ENCODE measurements at regions not wholly inside any gene's neighbourhood (a gene's known extent, or its start where the extent isn't known, plus 50 kb on each side); places are given as distances from the start of the nearest gene placed in this dataset.

DNA sequence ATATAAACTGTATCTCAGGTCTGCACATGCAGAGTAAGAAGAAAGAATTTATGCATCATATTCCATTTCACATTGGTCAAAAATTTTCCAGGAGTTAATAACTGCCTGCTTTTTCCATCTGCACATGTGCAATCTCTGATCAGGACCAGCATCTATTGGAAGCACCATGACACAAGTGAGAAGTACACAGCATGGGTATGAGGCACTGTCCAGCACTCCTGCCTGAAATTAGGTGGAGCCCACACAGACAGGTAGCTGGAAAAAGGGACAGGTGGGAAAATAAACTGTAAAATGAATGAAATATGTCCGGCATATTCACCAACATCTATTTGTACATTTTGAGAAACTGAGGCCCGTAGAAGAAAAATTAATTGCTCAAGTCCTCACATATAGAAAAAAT is 609.2 kb upstream of the NXPH2 start:
- no peak for FAIRE-seq

DNA sequence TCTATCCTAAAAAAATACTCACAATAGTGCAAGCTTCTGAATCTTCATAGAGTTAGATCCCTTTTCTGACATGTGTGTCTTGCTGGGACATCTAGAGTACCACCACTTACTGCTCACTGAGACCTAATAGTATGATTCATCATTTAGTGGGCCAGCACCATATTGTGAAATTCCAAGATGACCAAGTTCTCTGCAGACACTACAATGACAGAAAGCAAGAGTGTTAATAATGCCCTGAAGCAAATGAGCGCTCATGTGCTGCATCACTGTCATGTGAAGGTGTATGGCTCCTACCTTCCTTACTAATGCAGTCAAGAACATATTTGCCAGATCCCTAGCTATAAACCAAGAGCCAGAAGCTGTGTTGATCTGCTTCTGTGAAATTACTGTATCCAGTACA is 606.2 kb upstream of the NXPH2 start:
- no peak for FAIRE-seq

DNA sequence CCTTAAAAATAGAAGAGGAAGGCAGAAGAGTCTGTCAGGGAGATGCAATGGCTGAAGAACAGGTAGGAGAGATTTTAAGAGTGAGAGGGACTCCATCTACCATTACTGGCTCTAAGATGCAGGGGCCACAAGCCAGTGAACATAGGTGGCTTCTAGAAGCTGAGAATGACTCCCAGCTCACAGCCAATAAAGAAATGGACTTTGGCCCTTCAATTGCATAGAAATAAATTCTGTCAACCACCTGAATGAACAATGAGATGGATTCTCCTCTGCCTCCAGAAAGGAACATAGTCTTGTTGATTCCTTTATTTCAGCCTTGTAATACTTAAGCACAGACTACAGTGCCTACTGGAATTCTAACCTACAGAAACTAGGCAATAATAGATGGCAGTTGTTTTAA is 603.3 kb upstream of the NXPH2 start:
- no peak for FAIRE-seq

DNA sequence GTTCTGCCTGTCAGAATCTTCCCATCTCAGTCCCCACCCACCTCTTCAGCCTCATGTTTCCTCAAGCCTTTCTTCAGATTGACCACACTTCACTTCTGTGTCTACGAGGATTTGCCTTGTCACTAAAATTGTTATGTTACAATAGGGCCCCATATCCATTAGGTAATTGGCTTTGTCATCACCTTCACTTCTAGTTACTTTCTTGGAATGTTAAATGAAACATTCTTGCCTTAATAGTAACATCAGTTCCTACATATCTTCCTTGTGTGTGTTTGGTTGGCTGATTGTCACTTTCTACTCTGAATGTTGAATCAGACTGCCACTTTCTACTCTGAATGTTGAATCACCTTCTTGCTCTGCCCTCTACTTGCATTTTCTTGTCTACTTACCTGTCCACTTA is 599.9 kb upstream of the NXPH2 start:
- no peak for FAIRE-seq

DNA sequence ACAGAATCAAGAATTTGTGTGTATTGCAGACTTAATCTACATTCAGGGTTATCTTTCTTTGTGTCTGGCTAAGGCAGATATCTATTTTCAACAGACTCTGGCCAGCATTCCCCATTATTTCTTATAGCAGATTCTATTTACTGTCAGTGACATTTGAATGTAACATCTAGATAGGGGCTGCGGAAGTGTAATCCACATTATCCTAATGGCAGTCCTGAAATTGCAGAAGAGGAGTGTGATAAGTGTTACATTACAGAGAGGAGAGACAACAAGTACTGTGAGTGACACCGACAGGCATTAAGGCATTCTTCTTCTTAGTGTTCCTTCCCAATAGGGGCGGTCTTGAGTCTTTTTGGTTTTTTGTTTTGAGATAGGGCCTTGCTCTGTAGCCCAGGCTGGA is 598.2 kb upstream of the NXPH2 start:
- no peak for FAIRE-seq

GRCh38 chr2:139374296-139374850 is 594.2 kb upstream of the NXPH2 start:
- FAIRE-seq = no peak

DNA sequence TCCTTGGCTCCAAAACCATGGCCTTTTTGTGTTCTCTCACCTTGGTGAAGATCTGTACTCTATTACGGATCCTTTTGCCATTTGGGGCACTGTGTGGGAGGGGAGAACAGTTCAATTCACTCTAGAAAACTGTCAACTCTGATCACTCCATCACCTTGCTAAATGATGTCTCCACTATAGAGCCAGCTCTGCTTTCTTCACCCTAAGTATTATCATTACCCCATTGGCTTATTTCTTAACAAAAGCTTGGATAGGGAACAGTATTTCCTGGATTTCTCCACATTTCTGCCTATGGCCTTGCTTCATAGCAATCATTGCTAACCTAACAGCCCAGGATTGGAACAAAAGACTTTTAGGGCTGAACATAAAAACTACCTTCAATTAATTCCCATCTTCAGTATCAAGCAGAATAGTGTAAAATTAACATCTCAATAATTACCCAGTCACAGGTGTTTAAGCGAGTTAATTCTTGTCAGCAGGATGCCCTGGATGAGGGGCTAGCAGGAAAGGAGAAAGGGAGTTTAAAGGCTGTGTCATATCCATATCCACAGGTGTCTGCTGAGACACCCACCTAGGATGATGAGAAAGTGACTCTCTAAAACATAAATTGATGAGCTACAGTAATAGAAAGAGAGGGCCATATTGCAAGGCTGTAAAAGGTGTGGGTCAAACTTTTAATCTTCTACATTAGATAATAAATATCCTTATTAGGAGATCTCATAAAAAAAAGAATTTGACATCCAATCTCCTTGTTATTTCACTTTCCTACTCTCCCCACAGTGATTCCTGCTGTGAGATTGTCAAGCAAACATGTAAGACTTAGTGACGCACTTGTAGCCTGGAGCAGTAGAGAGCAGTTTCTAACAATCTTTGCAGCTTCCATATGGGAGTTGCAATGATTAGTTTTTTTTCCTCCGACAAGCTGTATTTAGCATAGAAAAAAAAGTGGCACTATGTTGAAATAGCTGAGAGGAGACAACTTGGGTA is 589.5 kb upstream of the NXPH2 start:
- no peak for FAIRE-seq

DNA sequence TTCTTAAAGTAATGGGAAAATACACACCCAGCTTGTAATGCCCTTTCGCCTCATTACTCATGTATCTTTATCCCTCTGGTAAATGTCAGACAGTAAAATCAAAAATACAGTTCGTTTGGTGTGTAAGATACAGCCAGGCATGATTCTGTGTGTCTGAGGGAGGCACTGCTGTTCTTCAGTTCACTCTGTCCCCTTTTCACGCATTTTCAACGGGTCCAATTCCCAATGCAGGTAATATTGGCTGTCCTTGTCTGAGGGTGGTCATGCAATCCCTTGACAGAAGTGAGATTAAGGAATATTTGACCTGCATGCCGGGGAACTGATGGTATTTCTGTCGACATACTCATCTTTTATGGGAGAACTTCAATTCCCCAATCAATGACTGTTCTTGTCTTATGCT is 587.2 kb upstream of the NXPH2 start:
- FAIRE-seq = no peak

DNA sequence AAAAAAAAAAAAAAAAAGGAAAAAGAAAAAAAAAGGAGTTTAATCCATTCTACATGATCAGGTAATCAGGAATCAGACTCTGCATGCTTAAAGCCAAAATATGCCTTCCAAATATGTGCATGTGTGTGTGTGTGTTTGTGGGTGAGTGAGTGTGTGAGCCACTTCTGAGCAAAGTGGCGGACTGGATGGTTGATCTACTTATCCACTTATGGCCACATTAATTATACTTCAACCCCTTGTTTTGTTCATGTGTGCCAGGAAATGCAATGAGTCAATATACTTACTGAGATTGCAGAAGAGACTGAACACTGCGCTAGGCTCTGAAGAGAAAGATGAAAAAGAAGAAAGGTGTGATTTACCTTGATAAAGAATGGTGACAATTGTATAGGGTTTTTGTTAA is 586.5 kb upstream of the NXPH2 start:
- no peak for FAIRE-seq

GRCh38 chr2:139365189-139365588 is 585.0 kb upstream of the NXPH2 start:
- no peak for FAIRE-seq

DNA sequence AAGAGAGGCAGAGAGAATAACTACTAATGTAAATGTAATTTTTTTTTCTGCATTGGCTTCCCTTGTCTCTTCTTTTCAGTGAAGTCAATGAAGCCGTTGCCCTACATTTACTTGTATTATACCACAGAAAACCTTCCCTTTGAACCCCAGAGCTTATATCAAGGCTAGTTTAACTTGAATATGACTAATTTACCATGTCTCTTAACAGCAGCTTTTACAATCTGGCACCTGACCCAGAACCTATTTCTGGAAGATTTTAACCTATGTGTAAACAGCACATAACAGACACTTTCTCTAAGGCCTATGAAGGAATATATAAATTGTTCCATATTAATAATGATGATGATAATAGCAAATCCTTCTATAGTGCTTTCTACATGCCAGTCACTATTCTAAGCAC is 580.5 kb upstream of the NXPH2 start:
- FAIRE-seq = no peak

DNA sequence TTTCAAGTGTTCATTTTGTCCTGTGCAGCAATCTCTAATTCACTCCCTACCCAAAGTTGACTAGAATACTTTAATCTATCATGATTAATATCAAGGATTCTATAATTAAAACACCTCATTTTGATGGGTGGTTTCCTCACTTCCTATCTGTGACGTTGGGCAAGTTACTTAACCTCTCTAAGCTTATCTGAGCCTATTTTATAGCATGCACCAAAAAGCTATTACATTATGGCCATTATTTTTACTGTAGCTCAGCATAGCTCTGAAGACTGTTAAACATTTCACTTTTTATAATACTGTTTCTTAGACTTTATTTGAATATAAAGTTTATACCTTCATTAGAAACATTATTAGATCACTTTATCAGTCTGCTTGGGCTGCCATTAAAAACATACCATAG is 579.6 kb upstream of the NXPH2 start:
- no peak for FAIRE-seq

DNA sequence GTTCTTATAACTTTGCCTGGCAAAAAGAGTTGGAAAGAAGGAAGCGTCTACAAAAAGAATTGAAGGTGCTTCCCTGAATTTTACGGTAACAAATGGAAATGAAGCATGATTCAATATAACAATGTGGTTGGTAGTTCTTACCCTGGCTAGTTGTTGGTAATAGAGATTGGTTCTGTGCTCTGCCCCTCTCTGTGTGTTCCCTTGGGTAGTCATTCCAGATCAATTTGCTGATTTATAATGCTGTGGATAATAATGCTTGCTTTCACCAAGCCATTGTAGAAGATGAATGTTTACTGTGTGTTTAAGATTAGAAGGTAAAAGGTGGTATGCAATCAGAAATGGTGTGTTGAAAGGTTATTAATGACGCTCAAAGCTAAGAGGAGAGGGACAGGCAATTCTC is 577.8 kb upstream of the NXPH2 start:
- FAIRE-seq = no peak

DNA sequence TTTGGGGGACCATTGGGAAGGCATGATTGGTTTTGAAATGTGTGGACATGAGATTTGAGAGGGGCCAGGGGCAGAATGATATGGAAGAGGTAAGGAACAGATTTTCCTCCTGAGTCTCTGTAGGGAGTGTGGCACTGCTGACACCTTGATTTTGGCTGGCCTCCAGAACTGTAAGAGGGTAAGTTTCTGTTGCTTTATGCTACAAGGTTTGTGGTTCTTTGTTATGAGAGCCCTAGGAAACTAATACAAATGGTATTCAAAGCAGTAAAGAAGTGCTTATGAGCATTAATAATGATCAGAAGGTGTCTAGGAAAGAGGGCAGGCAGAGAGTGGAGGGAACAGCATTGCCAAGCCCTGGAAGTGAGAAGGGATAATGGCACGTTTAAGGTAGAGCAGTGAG is 574.3 kb upstream of the NXPH2 start:
- no peak for FAIRE-seq

GRCh38 chr2:139353874-139354273 is 573.7 kb upstream of the NXPH2 start:
- no peak for FAIRE-seq

DNA sequence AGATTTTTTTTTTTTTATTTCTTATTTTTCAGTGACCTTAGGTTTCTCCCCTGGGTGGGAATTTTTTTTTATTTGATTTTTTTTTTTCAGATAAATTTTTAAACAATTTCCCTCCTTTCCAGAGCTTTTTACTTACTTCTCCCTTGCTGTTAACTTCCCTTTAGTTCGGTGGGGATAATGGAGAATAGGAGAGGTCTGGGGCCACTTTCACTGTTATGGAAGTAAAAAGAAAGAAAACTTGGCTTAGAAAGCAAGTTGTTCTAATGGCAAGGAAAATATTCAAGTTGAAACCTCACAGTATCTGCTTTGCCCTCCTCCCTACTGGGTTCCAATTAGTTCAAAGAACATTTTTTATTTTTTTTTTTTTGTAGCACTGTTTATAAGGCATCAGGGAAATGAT is 537.1 kb upstream of the NXPH2 start:
- no peak for FAIRE-seq

GRCh38 chr2:139314059-139314458 is 533.9 kb upstream of the NXPH2 start:
- no peak for FAIRE-seq

- no peak for FAIRE-seq
Observed at GRCh38 chr2:139296672-139297209, 516.6 kb upstream of the NXPH2 start.

GRCh38 chr2:139293992-139294548 is 513.9 kb upstream of the NXPH2 start:
- FAIRE-seq = no peak

GRCh38 chr2:139281124-139281523 is 500.9 kb upstream of the NXPH2 start:
- no peak for FAIRE-seq

DNA sequence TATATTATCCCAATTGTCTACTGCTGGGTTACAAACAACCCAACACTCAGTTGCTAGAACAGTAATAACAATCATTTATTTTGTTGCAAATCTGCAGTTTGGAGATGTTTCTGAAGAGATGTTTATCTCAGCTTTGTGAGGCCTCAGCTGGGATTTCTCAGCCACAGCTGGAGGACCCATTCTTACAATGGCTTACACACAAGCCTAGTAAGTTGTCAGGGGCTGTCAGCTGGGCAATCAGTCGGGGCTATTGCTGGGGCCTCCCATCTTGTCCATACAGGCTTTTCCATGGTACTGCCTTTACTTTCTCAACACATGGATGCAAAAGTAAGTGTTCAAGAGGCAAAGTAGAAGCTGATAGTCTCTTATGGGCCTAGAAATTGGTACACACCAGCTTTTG is 491.7 kb upstream of the NXPH2 start:
- FAIRE-seq = no peak

DNA sequence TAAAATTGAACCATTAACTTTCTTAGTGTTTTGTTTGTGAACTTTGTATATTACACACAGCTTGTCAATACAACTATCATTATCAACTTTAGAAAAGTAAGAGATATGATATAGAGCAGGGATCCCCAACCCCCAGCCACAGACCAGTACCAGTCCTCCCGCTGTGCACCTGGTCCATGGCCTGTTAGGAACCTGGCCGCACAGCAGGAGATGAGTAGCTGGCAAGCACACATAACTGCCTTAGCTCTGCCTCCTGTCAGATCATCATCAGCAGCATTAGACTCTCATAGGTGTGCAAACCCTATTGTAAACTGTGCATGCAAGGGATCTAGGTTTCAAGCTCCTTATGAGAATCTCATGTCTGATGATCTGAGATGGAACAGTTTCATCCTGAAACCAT is 491.0 kb upstream of the NXPH2 start:
- no peak for FAIRE-seq

- FAIRE-seq = no peak
Observed at GRCh38 chr2:139260052-139260430, 479.9 kb upstream of the NXPH2 start.

DNA sequence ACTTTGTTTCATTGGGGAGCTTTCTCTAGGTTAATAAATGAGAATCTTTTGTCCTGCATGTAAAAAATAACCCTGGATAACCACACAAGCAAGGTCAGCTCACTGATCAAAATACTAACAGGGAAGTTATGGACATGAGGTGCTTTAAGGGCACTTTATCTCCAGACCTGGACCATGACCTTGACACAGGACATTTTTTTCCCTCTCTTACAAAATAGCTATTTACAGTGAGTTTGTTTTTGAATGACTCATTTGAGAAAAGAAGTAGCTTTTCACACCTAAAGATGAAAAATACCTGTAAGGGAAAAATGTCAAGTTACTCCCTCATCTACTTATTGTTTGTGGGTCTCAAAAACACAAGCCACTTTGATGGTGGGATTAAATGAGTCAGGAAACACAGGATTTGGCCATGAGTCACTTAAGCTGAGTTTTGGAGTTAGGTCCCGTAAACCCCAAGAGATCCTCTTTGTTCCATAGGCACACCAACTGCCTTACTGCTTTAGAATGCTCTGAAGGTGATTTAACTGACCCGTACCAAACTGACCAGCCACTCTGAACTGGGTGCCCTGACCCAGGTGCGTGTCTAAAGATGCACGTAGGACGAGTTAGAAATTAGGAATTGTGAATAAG is 479.3 kb upstream of the NXPH2 start:
- no peak for FAIRE-seq

Measured in islet of Langerhans (tissue), 1 donor.